NB4 (cell line): ENCODE measurements at regions not wholly inside any gene's neighbourhood (a gene's known extent, or its start where the extent isn't known, plus 50 kb on each side); places are given as distances from the start of the nearest gene placed in this dataset.

ENCODE experiments used
- CTCF ChIP-seq: IDR thresholded peaks from one replicate; pipeline ENCODE4 v1.5.1; 2012; ENCODE audit warnings: low read depth, low read length
- MAX ChIP-seq: IDR thresholded peaks from 2 replicates; pipeline ENCODE4 v1.6.1; 2011; ENCODE audit warnings: low read depth, low read length
- MYC ChIP-seq: IDR thresholded peaks from 2 replicates; pipeline ENCODE4 v1.6.1; 2011; ENCODE audit warnings: low read depth, low read length
- POLR2A ChIP-seq: IDR thresholded peaks from 2 replicates; pipeline ENCODE4 v1.6.1; 2011; ENCODE audit warnings: mild to moderate bottlenecking; ENCODE audit not compliant: insufficient read length; ENCODE audit errors: extremely low read depth

GRCh38 chr18:24593886-24594285, 133.4 kb downstream of the HRH4 start:
- no peak for TF ChIP-seq CTCF
- TF ChIP-seq POLR2A: no peak
- TF ChIP-seq MAX: no peak
- no peak for TF ChIP-seq MYC
